HepG2 (cell line): ENCODE measurements at regions not wholly inside any gene's neighbourhood (a gene's known extent, or its start where the extent isn't known, plus 50 kb on each side); places are given as distances from the start of the nearest gene placed in this dataset.

Experiments
- ATAC-seq: fragments of 200-7000 bp; cut with Tn5 transposase; 3 replicates; pipeline ENCODE4 v1.9.1; 2020; ENCODE audit warnings: mild to moderate bottlenecking, moderate library complexity
- BruUV-seq: library from RNA; stranded (reverse); fragments of 400-500 nt; replicated peaks from 2 replicates; lab custom pipeline; 2021; lab: Mats Ljungman, UMichigan
- CTCF ChIA-PET: fragments of 300-600 bp; formaldehyde crosslinking; extraction: SDS; loops from one replicate; lab custom pipeline; 2021; ENCODE audit warnings: low total read pairs, inconsistent platforms, low intra/inter-chr PET ratio; lab: Yijun Ruan, JAX
- POLR2A ChIA-PET: fragments of 350-600 bp; sonication (Branson Sonifier 250); formaldehyde crosslinking; loops from one replicate; lab custom pipeline; 2020; ENCODE audit warnings: antibody characterized with exemption, inconsistent platforms; lab: Yijun Ruan, JAX
- DNase-seq: peaks from one replicate; pipeline ENCODE4 v3.0.0-alpha.2; 2015; ENCODE audit warnings: low spot score
- FAIRE-seq: peaks from 3 replicates; lab custom pipeline; 2011; peaks lifted over from hg19 to GRCh38; lab: Jason Lieb, UNC
- H2AFZ ChIP-seq: one replicate; pipeline ENCODE4 v1.6.1; 2011; ENCODE audit warnings: low read length, inconsistent platforms
- H3K27ac ChIP-seq: fragments of 300-600 bp; 3 replicates; pipeline ENCODE4 v1.8.0; 2011; ENCODE audit warnings: mixed run types, mild to moderate bottlenecking, mixed read lengths, low read length, inconsistent platforms; ENCODE audit not compliant: insufficient read depth; ENCODE audit errors: extremely low read length
- H3K27me3 ChIP-seq, 2 experiments: fragments of 200-600 bp in 1 of 2; 2 replicates in 1 of 2; 3 replicates in 1 of 2; pipeline versions ENCODE4 v1.6.0 to v1.8.0; 2011; ENCODE audit warnings: low read length in 2 of 2, mild to moderate bottlenecking in 2 of 2, moderate library complexity in 2 of 2, inconsistent platforms in 1 of 2; ENCODE audit not compliant: insufficient read depth in 2 of 2, control insufficient read depth in 1 of 2
- H3K36me3 ChIP-seq, 2 experiments: fragments of 200-600 bp in 1 of 2; replicated peaks in 1 of 2; 2 replicates in 1 of 2; 3 replicates in 1 of 2; pipeline versions ENCODE4 v1.5.1 to v1.8.0; 2011; ENCODE audit warnings: low read length in 2 of 2, inconsistent platforms in 1 of 2; ENCODE audit not compliant: insufficient read depth in 2 of 2, control insufficient read depth in 1 of 2
- H3K4me1 ChIP-seq: 2 replicates; pipeline ENCODE4 v1.5.1; 2012; ENCODE audit warnings: low read length, inconsistent platforms; ENCODE audit not compliant: insufficient read depth
- H3K4me2 ChIP-seq: 2 replicates; pipeline ENCODE4 v1.6.0; 2011; ENCODE audit warnings: low read depth, low read length, inconsistent platforms
- H3K4me3 ChIP-seq, 3 experiments: fragments of 200-600 bp in 1 of 3; sonication (generic), shearing (Covaris generic) in 1 of 3; replicated peaks in 1 of 3; 2 replicates each; pipeline ENCODE4 v1.5.1; 2011 to 2016; ENCODE audit warnings: low read length in 3 of 3, inconsistent platforms in 2 of 3, low read depth in 2 of 3, mild to moderate bottlenecking in 2 of 3, control low read depth in 1 of 3, mixed read lengths in 1 of 3; ENCODE audit not compliant: insufficient read depth in 1 of 3
- H3K79me2 ChIP-seq: one replicate; pipeline ENCODE4 v1.6.1; 2011; ENCODE audit warnings: low read length, inconsistent platforms; ENCODE audit not compliant: insufficient read depth
- H3K9ac ChIP-seq: 2 replicates; pipeline ENCODE4 v1.6.0; 2011; ENCODE audit warnings: mild to moderate bottlenecking, low read depth, low read length, inconsistent platforms; ENCODE audit not compliant: insufficient read depth
- H3K9me3 ChIP-seq: 2 replicates; pipeline ENCODE4 v1.5.1; 2012; ENCODE audit warnings: mild to moderate bottlenecking, low read length
- H4K20me1 ChIP-seq: 2 replicates; pipeline ENCODE4 v1.6.0; 2011; ENCODE audit warnings: inconsistent platforms, mild to moderate bottlenecking, low read length, moderate library complexity; ENCODE audit not compliant: insufficient read depth
- NONO ChIP-seq, 2 experiments: fragments of 450-650 bp in 1 of 2; sonication (generic) in 1 of 2; formaldehyde crosslinking in 1 of 2; IDR thresholded peaks in 1 of 2; conservative IDR thresholded peaks in 1 of 2; 2 replicates each; pipeline versions ENCODE4 v1.6.1 to v1.8.0; 2017 to 2022; ENCODE audit warnings: mild to moderate bottlenecking in 1 of 2, missing genetic modification reagents in 1 of 2, moderate library complexity in 1 of 2
- STAG1 ChIP-seq: sonication (generic); formaldehyde crosslinking; IDR thresholded peaks from 2 replicates; pipeline ENCODE4 v1.4.0; 2020; ENCODE audit warnings: missing genetic modification reagents
- ZNF207 ChIP-seq: fragments of 450-650 bp; IDR thresholded peaks from 2 replicates; pipeline ENCODE4 v1.6.1; 2016; ENCODE audit warnings: antibody characterized with exemption, borderline replicate concordance
- ZNF333 ChIP-seq: sonication (generic); formaldehyde crosslinking; IDR thresholded peaks from 2 replicates; pipeline ENCODE4 v1.4.0; 2020; ENCODE audit warnings: mild to moderate bottlenecking, missing genetic modification reagents, borderline replicate concordance
- WGBS: methylation state at CpG from one replicate; pipeline ENCODE4 v1.1.6; 2017; ENCODE audit warnings: low lambda C conversion rate; 5-methylcytosine and 5-hydroxymethylcytosine counted together
- in situ Hi-C: cut with HindIII; loops from 2 replicates; pipeline ENCODE4 v1.10.0; 2017; ENCODE audit warnings: low pct_unique_long_range_greater_than_20kb; ENCODE audit not compliant: extremely low pct_ligation_motif_present
- intact Hi-C: fragments of 100-400 bp; cut with micrococcal nuclease; formaldehyde crosslinking; loops from one replicate; pipeline ENCODE4 v1.10.0; 2022; ENCODE audit not compliant: unreplicated experiment
- TF ChIP-seq, protein P1 (sequence below): sonication (generic); formaldehyde crosslinking; IDR thresholded peaks from 2 replicates; pipeline ENCODE4 v1.5.0; 2020; ENCODE audit warnings: missing genetic modification reagents
- TF ChIP-seq, protein P2 (sequence below): sonication (generic); formaldehyde crosslinking; IDR thresholded peaks from 2 replicates; pipeline ENCODE4 v1.8.0; 2022; ENCODE audit warnings: mild to moderate bottlenecking, missing genetic modification reagents, borderline replicate concordance

DNA sequence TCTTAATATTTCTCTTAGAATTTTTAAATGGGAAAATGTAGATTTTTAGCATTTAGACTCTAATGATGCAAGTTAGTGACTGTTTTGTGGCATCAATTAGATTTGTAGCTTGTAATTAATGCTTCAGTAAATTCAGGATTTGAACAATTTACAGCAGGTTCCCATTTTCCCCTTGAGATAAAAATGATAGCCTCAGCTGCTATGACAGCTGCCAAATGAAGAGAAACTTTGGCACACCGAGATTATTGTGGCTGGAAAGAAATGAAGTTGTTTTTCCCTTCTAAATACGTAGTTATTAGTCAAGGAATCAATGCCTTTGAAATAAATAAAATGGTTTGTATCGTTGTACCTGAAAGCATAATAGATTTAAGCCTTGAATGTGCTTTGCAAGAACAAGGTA lies 206.4 kb upstream of the P2RY1 start (continued):
- TF ChIP-seq, protein P1, sequence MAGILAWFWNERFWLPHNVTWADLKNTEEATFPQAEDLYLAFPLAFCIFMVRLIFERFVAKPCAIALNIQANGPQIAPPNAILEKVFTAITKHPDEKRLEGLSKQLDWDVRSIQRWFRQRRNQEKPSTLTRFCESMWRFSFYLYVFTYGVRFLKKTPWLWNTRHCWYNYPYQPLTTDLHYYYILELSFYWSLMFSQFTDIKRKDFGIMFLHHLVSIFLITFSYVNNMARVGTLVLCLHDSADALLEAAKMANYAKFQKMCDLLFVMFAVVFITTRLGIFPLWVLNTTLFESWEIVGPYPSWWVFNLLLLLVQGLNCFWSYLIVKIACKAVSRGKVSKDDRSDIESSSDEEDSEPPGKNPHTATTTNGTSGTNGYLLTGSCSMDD = no peak

DNA sequence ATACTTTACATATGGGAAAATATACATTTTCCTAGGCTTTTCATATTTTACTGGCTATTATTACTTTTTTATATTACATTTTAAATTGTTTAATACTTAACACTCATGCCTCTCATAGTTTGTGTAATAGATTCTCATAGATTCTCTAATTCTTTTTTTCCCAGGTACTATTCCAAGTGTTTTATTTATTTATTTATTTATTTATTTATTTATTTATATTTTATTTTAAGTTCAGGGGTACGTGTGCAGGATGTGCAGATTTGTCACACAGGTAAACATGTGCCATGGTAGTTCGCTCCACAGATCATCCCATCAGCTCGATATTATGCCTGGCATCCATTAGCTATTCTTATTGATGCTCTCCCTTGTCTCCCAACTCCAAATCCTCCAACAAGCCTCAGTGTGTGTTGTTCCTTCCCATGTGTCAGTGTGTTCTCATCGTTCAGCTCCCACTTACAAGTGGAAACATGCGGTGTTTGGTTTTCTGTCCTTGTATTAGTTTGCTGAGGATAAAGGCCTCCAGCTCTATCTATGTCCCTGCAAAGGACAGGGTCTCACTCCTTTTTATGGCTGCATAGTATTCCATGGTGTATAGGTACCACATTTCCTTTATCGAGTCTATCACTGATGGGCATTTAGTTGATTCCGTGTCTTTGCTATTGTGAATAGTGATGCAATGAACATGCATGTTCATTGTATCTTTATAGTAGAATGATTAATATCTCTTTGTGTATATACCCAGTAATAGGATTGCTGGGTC lies 205.4 kb upstream of the P2RY1 start:
- Histone ChIP-seq H3K27me3 (no peaks in the 10 kb centered on the region), H3K4me2 (no peak overlapping the region), H3K36me3 (no peaks in the 10 kb centered on the region), H3K4me3 (no peak overlapping the region), H3K27ac (no peak overlapping the region), H3K4me1 (no peaks in the 10 kb centered on the region), H4K20me1 (no peaks in the 10 kb centered on the region), H2AFZ (no peak overlapping the region), H3K9ac (no peak overlapping the region), H3K9me3 (no peaks in the 10 kb centered on the region), H3K79me2 (no peaks in the 10 kb centered on the region)
- intact Hi-C loops (no loop called here), in situ Hi-C loops (no loop called here)
- FAIRE-seq (no peak), DNase-seq (no peak), ATAC-seq (no peak)
- TF ChIP-seq STAG1 (CRISPR knock-in tag) = no peak
- WGBS = 40% methylated on average over 7 of the region's 7 CpGs
- ChIA-PET POLR2A (no interaction called here), CTCF (no interaction called here)
- no TSS peak for BruUV-seq

GRCh38 chr3:152635389-152635788 lies 199.5 kb upstream of the P2RY1 start:
- BruUV-seq = no TSS peak
- Histone ChIP-seq H3K36me3 (no peaks in the 10 kb centered on the region), H3K9ac (no peak overlapping the region), H2AFZ (no peak overlapping the region), H3K4me2 (no peak overlapping the region), H3K4me3 (no peak overlapping the region), H4K20me1 (no peaks in the 10 kb centered on the region), H3K27me3 (no peaks in the 10 kb centered on the region), H3K27ac (no peak overlapping the region), H3K9me3 (no peaks in the 10 kb centered on the region), H3K4me1 (no peaks in the 10 kb centered on the region), H3K79me2 (no peaks in the 10 kb centered on the region)
- CTCF ChIA-PET = no interaction called here
- in situ Hi-C loops (no loop called here), intact Hi-C loops (no loop called here)
- POLR2A ChIA-PET = no interaction called here
- ATAC-seq (no peak), DNase-seq (no peak), FAIRE-seq (no peak)
- TF ChIP-seq, protein P2, sequence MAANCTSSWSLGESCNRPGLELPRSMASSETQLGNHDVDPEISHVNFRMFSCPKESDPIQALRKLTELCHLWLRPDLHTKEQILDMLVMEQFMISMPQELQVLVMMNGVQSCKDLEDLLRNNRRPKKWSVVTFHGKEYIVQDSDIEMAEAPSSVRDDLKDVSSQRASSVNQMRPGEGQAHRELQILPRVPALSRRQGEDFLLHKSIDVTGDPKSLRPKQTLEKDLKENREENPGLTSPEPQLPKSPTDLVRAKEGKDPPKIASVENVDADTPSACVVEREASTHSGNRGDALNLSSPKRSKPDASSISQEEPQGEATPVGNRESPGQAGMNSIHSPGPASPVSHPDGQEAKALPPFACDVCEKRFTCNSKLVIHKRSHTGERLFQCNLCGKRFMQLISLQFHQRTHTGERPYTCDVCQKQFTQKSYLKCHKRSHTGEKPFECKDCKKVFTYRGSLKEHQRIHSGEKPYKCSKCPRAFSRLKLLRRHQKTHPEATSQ (CRISPR knock-in tag) = no peak
- TF ChIP-seq ZNF333 = no peak
- TF ChIP-seq ZNF207 = no peak
- TF ChIP-seq NONO (IDR thresholded peaks at IDR 0.05) = no peak
- no peak for TF ChIP-seq NONO (CRISPR knock-in tag; conservative IDR thresholded peaks at IDR 0.05)
